Lower leg skin (tissue), 4 donors: ENCODE measurements at regions not wholly inside any gene's neighbourhood (a gene's known extent, or its start where the extent isn't known, plus 50 kb on each side); places are given as distances from the start of the nearest gene placed in this dataset.

Source experiments
- DNase-seq, 2 donors: peaks; one replicate each; pipeline ENCODE4 v3.0.0-alpha.2; 2019; ENCODE audit warnings: low spot score in 2 of 2
- H3K4me3 ChIP-seq: fragments of 200-600 bp; sonication (generic); 2 replicates; pipeline ENCODE4 v1.5.1; 2017; ENCODE audit warnings: mild to moderate bottlenecking, low read depth; ENCODE audit not compliant: poor library complexity, severe bottlenecking
- POLR2A ChIP-seq, 2 donors: fragments of 450-650 bp; IDR thresholded peaks; one replicate each; pipeline ENCODE4 v1.6.1; 2016 to 2017; ENCODE audit warnings: antibody characterized with exemption in 2 of 2, mild to moderate bottlenecking in 1 of 2, moderate library complexity in 1 of 2
- WGBS, 2 donors: methylation state at CpG; one replicate each; pipeline ENCODE4 v1.1.5; 2018; 5-methylcytosine and 5-hydroxymethylcytosine counted together
- intact Hi-C: fragments of 100-400 bp; cut with DNase I; formaldehyde crosslinking; loops from one replicate; pipeline ENCODE4 v1.15.0; 2023; ENCODE audit warnings: low total_unique reads
- TF ChIP-seq, protein P1 (sequence below), 3 donors: fragments of 450-650 bp; IDR thresholded peaks; one replicate each; pipeline ENCODE4 v1.5.1; 2016; ENCODE audit warnings: antibody characterized with exemption in 3 of 3, mild to moderate bottlenecking in 3 of 3, moderate library complexity in 2 of 3

GRCh38 chr5:34597034-34598027, 58.8 kb upstream of the RAI14 start:
- H3K4me3 ChIP-seq = no peak overlapping the region
- DNase-seq = no peak
- TF ChIP-seq POLR2A (IDR thresholded peaks at IDR 0.05) = no peak
- TF ChIP-seq, protein P1, sequence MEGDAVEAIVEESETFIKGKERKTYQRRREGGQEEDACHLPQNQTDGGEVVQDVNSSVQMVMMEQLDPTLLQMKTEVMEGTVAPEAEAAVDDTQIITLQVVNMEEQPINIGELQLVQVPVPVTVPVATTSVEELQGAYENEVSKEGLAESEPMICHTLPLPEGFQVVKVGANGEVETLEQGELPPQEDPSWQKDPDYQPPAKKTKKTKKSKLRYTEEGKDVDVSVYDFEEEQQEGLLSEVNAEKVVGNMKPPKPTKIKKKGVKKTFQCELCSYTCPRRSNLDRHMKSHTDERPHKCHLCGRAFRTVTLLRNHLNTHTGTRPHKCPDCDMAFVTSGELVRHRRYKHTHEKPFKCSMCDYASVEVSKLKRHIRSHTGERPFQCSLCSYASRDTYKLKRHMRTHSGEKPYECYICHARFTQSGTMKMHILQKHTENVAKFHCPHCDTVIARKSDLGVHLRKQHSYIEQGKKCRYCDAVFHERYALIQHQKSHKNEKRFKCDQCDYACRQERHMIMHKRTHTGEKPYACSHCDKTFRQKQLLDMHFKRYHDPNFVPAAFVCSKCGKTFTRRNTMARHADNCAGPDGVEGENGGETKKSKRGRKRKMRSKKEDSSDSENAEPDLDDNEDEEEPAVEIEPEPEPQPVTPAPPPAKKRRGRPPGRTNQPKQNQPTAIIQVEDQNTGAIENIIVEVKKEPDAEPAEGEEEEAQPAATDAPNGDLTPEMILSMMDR (IDR thresholded peaks at IDR 0.05) = no peak
- intact Hi-C loops = no loop called here
- WGBS, 2 donors = 63% methylated on average over 7 of the region's 7 CpGs

DNA sequence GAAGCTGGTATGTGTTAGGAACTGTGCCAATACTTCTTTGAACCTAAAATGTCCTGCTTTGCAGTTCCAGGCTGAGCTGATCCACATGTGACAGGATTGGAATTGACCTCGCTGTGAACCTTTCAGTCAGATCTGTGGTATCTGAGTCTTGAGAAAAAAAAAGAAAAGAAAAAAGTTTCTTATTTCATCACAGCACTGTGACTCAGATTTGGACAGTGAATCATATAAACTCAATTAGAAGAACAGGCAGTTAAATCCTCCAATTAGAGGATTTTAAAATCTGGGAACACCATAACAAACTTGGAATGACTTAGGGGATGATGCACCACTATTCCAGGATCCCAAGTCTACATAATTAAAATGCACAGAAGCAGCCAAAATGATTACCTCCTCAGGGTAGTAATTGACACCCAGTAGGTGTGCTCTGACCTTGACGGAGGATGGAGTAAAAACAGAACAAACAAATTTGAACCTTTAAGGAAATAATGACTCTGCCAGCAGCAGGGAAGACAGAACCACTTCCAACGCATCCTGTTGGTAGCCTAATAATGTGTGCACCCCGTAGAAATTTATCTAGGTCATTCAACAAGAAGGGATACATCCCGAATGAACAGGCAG, 57.8 kb upstream of the RAI14 start:
- intact Hi-C loops = no loop called here
- no peak overlapping the region for H3K4me3 ChIP-seq
- WGBS, 2 donors = 29 to 32% methylated on average over 5 of the region's 5 CpGs
- TF ChIP-seq, protein P1 (IDR thresholded peaks at IDR 0.05) = no peak
- TF ChIP-seq POLR2A (IDR thresholded peaks at IDR 0.05) = no peak
- peak in 1 of 2 donors; percentile 22 for DNase-seq

- intact Hi-C loops = no loop called here
- no peak for DNase-seq
- 77 to 78% methylated on average over 4 of the region's 4 CpGs for WGBS, 2 donors
- no peak overlapping the region for H3K4me3 ChIP-seq
- no peak for TF ChIP-seq POLR2A (IDR thresholded peaks at IDR 0.05)
- TF ChIP-seq, protein P1 (IDR thresholded peaks at IDR 0.05) = no peak
Measured at GRCh38 chr5:34599471-34600117, 56.5 kb upstream of the RAI14 start.

DNA sequence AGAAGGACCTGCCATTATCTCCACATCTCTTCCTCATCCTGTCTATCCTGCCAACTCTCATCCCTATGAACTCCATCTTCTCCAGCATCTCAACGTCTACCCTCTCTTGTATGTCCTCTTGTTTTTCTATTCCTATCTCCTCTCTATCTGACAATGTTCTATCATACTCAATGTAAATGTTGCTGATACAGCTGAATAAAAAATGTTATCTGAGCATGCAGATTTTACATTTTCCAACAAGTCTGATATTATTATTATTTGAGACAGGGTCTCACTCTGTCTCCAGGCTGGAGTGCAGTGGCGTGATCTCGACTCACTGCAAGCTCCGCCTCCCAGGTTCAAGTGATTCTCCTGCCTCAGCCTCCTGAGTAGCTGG, 56.0 kb upstream of the RAI14 start:
- intact Hi-C loops = no loop called here
- no peak for DNase-seq
- no peak overlapping the region for H3K4me3 ChIP-seq
- TF ChIP-seq POLR2A (IDR thresholded peaks at IDR 0.05) = no peak
- TF ChIP-seq, protein P1 (IDR thresholded peaks at IDR 0.05) = no peak
- WGBS, 2 donors = 97% methylated on average over 4 of the region's 4 CpGs

DNA sequence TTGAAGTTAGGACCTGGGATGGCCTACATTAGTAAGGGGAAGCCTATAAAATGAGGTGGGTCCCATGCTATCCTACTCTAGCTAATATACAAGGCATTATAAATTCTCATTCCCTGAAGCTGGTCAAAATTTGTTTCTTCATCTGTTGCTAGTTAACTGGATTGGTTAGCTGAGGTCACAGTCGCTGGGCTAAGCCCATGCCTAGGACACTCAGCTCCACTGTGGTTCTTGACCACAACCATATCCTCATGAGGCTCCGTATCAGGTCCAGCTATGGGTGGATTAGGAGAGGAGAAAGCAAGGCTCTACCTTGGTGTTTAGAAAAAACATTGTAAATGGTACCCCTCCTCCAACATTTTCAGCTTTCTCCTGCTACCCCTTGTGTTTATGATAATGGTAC, 52.8 kb upstream of the RAI14 start:
- intact Hi-C loops = no loop called here
- no peak for DNase-seq
- no peak overlapping the region for H3K4me3 ChIP-seq
- TF ChIP-seq, protein P1 (IDR thresholded peaks at IDR 0.05) = no peak
- no peak for TF ChIP-seq POLR2A (IDR thresholded peaks at IDR 0.05)
- WGBS, 2 donors = 85 to 93% methylated on average over 2 of the region's 2 CpGs
